ENCODE measurements at regions not wholly inside any gene's neighbourhood (a gene's known extent, or its start where the extent isn't known, plus 50 kb on each side); places are given as distances from the start of the nearest gene placed in this dataset.

DNA sequence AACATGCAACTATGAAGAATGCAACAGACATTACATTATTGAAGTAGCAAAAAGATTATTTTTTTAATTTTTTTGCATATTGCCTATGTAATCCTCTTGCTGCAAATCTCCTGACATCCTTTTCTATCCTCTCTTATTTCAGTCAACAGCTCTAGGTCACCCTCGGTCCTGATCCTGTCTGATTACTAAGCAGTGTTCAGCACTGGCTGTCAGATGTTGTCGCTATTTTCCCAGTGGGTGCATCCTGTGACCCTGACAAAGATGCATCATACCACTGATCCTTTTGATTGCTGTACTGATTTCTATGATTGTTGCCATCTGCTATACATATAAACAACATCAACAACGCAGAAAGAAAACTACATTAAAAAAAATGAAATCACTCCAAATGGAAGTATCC, 443.7 kb upstream of the PRR20A start:
- TF ChIP-seq, protein P1, sequence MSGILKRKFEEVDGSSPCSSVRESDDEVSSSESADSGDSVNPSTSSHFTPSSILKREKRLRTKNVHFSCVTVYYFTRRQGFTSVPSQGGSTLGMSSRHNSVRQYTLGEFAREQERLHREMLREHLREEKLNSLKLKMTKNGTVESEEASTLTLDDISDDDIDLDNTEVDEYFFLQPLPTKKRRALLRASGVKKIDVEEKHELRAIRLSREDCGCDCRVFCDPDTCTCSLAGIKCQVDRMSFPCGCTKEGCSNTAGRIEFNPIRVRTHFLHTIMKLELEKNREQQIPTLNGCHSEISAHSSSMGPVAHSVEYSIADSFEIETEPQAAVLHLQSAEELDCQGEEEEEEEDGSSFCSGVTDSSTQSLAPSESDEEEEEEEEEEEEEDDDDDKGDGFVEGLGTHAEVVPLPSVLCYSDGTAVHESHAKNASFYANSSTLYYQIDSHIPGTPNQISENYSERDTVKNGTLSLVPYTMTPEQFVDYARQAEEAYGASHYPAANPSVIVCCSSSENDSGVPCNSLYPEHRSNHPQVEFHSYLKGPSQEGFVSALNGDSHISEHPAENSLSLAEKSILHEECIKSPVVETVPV (CRISPR knock-in tag; IDR thresholded peaks at IDR 0.05) = no peak
- TF ChIP-seq RARB (CRISPR knock-in tag; IDR thresholded peaks at IDR 0.05) (no peak), ARNTL (CRISPR knock-in tag; IDR thresholded peaks at IDR 0.05; ENCODE audit: borderline replicate concordance, low read depth) (no peak), ZFP30 (CRISPR knock-in tag; IDR thresholded peaks at IDR 0.05) (no peak), ZNF8 (CRISPR knock-in tag; IDR thresholded peaks at IDR 0.05) (no peak), SNAI2 (CRISPR knock-in tag; IDR thresholded peaks at IDR 0.05) (no peak), PPARA (CRISPR knock-in tag; IDR thresholded peaks at IDR 0.05; ENCODE audit: borderline replicate concordance) (no peak), GLIS3 (CRISPR knock-in tag; IDR thresholded peaks at IDR 0.05) (no peak), BACH2 (CRISPR knock-in tag; IDR thresholded peaks at IDR 0.05; ENCODE audit: borderline replicate concordance) (no peak)
- TF ChIP-seq, protein P2, sequence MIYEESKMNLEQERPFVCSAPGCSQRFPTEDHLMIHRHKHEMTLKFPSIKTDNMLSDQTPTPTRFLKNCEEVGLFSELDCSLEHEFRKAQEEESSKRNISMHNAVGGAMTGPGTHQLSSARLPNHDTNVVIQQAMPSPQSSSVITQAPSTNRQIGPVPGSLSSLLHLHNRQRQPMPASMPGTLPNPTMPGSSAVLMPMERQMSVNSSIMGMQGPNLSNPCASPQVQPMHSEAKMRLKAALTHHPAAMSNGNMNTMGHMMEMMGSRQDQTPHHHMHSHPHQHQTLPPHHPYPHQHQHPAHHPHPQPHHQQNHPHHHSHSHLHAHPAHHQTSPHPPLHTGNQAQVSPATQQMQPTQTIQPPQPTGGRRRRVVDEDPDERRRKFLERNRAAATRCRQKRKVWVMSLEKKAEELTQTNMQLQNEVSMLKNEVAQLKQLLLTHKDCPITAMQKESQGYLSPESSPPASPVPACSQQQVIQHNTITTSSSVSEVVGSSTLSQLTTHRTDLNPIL (CRISPR knock-in tag; IDR thresholded peaks at IDR 0.05; ENCODE audit: low read depth) = no peak
- TF ChIP-seq, protein P3, sequence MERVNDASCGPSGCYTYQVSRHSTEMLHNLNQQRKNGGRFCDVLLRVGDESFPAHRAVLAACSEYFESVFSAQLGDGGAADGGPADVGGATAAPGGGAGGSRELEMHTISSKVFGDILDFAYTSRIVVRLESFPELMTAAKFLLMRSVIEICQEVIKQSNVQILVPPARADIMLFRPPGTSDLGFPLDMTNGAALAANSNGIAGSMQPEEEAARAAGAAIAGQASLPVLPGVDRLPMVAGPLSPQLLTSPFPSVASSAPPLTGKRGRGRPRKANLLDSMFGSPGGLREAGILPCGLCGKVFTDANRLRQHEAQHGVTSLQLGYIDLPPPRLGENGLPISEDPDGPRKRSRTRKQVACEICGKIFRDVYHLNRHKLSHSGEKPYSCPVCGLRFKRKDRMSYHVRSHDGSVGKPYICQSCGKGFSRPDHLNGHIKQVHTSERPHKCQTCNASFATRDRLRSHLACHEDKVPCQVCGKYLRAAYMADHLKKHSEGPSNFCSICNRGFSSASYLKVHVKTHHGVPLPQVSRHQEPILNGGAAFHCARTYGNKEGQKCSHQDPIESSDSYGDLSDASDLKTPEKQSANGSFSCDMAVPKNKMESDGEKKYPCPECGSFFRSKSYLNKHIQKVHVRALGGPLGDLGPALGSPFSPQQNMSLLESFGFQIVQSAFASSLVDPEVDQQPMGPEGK (CRISPR knock-in tag; IDR thresholded peaks at IDR 0.05; ENCODE audit: borderline replicate concordance) = no peak
- TF ChIP-seq, protein P4, sequence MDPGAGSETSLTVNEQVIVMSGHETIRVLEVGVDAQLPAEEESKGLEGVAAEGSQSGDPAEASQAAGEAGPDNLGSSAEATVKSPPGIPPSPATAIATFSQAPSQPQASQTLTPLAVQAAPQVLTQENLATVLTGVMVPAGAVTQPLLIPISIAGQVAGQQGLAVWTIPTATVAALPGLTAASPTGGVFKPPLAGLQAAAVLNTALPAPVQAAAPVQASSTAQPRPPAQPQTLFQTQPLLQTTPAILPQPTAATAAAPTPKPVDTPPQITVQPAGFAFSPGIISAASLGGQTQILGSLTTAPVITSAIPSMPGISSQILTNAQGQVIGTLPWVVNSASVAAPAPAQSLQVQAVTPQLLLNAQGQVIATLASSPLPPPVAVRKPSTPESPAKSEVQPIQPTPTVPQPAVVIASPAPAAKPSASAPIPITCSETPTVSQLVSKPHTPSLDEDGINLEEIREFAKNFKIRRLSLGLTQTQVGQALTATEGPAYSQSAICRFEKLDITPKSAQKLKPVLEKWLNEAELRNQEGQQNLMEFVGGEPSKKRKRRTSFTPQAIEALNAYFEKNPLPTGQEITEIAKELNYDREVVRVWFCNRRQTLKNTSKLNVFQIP (CRISPR knock-in tag; IDR thresholded peaks at IDR 0.05; ENCODE audit: borderline replicate concordance, low read depth) = no peak
